CD4-positive, alpha-beta T cell treated with Interleukin-17A for 4 hours (primary cell): ENCODE measurements at regions not wholly inside any gene's neighbourhood (a gene's known extent, or its start where the extent isn't known, plus 50 kb on each side); places are given as distances from the start of the nearest gene placed in this dataset.

Experiments
- DNase-seq: peaks from one replicate; pipeline ENCODE4 v3.0.0-alpha.2; 2020; ENCODE audit warnings: mixed read lengths

DNA sequence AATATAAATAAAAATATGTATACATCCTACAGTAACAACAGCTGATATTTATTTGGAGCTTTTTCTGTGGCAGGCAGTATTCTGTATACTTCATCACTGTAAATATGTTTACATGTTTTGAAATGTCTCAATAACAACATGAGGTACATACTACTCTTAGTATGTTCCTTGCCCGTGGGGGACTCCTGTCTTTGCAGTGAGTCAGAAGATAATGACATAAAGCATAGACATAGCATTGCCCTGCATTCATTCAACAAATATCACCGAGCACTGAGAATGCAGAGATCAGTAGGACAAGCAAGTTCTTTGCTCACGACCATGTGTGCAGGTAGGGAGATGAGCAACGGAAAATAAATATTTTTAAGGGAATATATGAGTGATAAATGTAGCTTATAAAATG is 246.5 kb downstream of the LTN1 start:
- DNase-seq, result no peak

DNA sequence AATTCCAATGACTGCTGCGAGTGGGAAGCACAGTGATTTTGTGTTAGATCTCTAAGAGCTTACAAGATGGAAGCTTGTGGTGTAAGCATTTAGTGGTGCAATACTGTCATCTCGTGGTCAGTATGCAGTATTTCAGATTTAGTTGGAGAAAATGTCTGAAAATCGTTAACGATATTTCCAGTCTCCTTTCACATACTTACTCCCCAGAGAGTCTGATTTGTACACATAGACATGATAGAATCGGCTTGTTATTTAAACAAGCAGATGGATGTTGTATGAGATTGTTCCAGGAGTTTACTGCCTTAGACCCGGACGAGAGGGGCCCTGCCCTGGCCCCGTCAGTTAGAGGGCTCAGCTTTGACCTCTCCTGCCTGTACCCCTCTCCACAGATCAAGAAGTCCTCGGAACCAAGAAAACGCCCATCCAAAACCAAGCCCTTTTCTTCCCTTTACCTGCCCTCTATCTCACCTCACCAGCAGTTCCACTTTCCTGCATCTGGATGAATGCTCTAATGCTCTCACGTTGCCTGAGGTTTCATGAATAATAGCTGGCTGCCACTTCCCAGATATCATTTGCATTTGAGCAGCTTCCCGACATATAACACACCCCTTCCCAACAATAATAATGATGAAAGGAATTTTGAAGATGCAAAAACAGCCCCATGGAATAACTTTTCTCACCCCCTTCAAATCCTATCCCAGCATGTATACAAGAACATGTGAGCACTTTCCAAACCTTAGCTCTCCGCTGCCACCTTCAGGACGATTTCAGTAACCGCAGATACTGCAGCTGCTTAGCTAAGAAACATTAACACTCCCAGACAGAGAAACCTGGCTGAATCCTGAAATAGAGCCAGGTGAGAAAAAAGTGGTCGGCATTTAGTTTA is 247.3 kb downstream of the LTN1 start:
- peak; percentile 79 for DNase-seq

GRCh38 chr21:28743723-28744122 is 249.0 kb downstream of the LTN1 start:
- no peak for DNase-seq

GRCh38 chr21:28742527-28742926 is 250.2 kb downstream of the LTN1 start:
- DNase-seq, result no peak

DNA sequence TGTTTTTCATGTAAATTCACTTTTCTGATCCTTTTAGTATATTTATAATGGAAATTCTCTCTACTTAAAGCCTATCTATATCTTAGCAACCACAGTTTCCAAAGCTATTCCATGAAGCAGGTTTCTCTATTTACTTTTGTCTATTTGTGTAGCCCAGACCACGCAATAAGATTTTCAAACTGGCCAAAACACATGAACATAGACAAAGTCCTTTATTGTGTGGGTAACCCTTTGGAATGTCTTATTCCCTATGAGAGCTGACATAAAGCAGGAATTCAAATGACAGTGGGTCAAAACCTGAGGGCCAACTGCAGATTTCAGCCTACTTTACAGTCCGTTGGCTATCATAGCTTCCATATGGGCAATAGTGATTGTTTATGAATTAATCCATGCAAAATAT is 252.6 kb downstream of the LTN1 start:
- no peak for DNase-seq

DNA sequence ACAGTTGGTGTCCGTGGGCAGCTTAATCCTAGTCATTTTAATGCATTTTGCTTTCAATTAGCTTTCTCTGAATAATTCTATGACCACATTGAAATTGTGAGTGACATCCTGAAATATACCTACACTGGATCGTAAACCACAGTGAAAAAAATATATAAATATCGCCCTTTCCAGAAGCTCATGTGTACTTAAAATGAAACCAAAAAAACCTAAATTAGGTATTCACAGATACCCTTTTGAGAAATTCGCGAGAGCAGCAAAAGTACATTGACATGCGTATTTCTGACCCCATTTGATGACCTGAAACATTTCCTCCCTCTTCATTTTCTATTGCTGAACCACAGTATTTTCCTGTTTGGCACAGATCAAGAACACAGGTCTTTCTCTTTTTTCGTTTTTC is 253.8 kb downstream of the LTN1 start:
- DNase-seq, result no peak

GRCh38 chr21:28738420-28738704 is 254.3 kb downstream of the LTN1 start:
- no peak for DNase-seq

GRCh38 chr21:28737674-28738419 is 254.8 kb downstream of the LTN1 start:
- DNase-seq, result no peak

DNA sequence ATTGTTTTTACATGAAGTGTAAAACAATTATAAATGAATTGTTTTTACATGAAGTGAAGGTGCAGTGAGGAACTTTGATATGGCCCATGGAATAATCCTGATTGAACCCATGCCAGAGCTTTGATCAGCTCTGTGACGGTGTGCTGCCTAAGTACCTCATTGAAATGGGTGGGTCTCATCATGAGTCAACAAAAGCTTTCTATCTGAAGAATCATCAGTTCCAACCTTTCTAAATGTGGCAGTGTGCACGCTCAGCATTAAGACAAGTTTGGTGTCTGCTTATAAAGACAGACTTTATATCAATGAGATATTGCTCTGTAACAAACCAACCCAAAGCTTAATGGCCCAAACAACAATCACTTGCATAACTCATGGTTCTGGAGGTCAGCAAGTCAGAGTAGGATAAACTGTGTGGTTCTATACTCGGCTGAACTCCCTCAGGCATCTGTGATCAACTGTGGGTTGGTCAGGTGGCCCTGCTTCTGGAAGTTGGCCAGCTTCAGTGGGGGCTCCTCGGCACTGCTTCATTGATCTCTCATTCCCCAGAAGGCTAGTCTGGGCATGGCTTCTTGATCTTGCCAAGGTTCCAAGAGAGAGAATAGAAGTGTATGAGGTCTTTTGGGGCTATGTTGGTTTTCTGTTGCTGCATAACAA is 258.0 kb downstream of the LTN1 start:
- DNase-seq, result no peak

DNA sequence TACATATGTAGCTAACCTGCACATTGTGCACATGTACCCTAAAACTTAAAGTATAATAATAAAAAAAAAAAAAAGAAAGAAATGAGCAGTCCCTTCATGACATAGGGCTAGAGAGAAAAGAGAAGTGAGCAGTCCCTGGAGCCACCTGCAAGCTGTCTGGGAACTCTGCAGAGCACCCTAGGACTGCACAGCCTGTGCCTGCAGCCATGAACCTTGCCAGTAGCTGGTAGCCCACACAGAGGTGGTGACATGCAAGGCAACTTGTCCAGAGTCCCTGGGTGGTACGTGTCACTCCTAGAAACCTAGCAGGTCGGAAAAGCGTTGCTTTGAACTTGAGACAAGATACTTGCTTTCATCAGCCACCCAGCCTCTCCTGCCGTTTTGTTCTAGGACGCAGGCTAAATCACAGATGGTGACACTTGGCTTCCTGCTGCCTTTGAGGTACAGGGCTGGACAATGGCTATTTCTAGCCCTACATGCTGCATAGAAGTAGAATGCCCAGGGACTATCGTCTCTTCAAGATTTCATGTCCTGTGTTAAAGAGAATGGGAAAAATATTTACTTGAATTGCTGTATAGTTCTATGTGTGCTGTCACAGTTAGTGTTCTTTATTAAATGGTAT is 260.9 kb downstream of the LTN1 start:
- DNase-seq, result no peak

DNA sequence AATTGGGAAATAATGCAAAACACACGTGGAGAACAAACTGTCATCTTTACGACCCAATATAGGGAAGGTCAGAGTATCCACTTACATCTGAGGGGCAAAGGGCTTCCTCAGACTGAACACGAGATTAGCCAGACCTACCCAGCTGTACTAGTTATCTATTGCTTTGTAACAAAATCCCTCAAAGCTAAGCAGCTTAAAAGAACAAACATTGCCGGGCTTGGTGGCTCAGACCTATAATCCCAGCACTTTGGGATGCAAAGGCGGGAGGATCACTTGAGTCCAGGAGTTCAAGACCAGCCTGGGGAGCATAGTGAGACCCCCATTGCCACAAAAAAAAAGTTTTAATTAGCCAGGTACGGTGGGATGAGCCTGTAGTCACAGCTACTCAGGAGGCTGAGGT is 262.8 kb downstream of the LTN1 start:
- no peak for DNase-seq

DNA sequence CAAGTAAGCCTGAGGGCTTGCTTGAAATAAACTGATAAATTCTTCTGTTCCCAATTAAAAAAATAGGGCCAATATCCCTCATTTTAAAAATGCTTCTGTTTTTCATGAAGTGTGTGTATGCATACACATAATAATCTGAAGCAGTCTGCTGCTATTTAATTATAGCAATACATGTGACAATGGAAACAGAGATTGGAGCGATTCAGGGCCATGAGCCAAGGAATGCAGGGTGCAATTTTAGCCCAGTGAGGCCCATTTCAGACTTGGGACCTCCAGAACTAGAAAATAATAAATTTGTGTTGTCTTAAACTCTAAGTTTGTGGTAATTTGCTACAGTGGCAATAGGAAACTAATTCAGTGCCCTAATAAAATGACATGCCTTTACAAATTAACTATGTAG is 264.9 kb downstream of the LTN1 start:
- DNase-seq, result no peak

GRCh38 chr21:28725396-28725795 is 267.3 kb downstream of the LTN1 start:
- no peak for DNase-seq

DNA sequence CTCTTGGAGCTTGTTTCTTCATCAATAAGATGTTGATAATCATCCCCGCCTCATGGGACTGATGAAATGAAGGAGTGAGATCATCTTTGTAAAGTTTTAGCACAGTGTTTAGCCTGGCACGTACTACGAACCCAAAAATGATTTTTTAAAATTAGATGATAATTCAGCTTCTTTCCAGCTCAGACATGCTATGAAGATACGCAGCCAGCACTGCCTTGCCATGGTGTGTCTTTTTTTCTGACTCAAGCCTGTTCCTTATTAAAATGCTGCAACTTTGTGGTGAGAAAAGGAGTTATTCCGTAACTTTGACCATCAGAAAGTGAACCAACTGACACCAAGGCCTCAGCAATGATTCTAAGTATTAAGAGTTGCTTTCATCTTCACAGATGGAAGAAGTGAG is 269.0 kb downstream of the LTN1 start:
- DNase-seq, result no peak

DNA sequence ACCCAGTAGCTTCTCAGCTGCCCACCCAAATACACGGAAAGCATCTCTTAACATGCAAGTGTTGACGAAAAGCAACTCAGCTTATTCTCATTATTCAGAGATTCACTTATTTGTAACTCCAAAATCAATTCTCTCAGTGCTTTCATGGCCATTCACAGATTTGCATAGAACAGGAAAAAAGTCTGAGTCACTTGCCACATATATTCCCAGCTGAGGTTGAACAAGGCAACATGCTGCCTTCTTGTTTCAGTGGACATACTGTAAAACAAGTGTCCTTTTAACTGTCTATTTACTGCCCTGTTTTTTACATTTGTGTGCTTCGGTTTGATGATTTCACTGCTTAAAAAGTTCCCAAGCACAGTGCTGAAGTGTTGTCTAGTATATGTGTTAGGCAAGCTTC is 273.0 kb downstream of the LTN1 start:
- DNase-seq, result no peak

DNA sequence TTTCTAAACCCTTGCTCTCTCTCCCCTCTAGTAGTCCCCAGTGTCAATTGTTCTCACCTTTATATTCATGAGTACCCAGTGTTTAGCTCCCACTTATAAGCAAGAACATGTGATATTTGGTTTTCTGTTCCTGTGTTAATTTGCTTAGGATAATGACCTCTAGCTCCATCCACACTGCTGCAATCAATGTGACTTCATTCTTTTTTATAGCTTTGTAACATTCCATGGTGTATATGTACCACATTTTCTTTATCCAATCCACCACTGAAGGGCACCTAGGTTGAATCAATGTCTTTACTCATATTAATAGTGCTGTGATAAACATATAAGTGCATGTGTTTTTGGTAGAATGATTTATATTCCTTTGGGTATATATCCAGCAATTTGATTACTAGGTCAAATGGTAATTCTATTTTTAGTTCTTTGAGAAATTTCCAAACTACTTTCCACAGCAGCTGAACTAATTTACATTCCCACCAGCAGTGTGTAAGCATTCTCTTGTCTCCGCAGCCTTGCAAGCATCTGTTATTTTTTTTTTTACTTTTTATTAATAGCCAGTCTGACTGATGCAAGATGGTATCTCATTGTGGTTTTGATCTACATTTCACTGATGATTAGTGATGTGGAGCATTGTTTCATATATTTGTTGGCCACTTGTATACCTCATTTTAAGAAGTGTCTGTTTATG is 277.8 kb downstream of the LTN1 start:
- no peak for DNase-seq

DNA sequence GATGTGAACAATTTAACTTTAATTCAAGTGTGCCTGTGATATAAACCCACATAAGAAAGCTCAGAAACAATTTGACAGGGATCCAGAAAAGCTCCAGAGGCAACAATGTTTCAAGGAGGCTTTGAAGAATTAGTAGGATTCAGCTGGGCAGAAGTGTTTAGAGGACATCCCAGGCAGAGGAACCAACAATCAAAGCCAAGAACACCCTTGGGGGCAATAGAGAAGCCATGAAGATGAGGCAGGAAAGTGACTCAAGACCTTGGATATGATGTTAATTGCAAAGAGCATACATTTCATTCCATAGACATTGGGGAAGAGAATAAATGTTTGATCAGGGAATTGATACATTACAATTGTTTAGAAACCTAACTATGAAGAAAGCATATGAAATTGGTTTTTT is 280.3 kb downstream of the LTN1 start:
- no peak for DNase-seq

GRCh38 chr21:28705616-28706015 is 287.1 kb downstream of the LTN1 start:
- DNase-seq, result no peak

GRCh38 chr21:28704746-28705145 is 287.9 kb downstream of the LTN1 start:
- DNase-seq, result no peak

GRCh38 chr21:28703861-28704260 is 288.8 kb downstream of the LTN1 start:
- no peak for DNase-seq

DNA sequence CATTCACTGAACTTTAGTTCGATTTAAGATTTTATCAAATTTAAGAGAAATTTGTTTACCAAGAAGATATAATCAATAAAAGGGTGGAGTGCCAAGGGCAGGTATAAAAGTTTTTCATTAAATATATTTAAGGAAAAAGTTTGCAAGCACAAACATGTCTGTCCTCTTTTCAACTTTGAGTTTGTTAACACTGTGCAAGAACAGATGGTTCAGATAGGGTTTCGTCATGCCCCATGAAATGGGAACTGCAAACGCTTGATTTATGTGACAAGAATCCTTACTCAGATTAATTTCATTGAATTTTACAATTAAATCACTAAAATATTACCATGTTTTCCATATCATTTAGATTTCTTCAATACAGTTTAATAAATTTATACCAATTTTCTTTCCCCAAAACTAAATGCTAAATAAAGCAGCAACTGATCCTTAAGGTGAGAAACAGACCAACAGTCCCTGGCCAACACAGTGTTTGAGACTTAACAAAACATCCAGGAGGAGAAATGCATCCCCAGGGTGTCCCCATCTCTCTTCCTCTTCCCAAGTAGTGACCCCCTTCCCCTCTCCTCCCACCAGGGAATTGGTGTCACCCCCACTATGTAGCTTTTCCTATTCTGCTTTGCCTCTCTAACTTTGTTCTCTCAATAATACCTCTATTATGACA is 292.9 kb downstream of the LTN1 start:
- DNase-seq, result no peak

DNA sequence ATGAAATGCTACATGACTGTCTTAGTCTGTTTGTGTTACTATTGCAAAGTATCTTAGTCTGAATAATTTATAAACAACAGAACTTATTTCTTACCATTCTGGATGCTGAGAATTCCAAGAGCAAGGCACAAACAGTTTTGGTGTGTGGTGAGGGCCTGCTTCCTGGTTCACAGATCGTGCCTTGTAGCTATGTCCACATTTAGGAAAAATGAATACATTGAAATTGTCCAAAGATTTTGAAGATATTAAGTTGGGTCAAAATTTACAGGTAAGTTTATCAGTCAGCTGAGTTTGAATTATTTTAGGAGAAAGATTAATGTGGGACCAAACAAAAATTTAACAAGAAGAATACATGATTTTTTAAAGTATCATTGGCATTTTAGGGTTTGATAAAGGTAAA is 293.5 kb downstream of the LTN1 start:
- no peak for DNase-seq
